Fibroblast of lung (primary cell): ENCODE measurements at regions not wholly inside any gene's neighbourhood (a gene's known extent, or its start where the extent isn't known, plus 50 kb on each side); places are given as distances from the start of the nearest gene placed in this dataset.
"Not testable (repeated sequence)": the region's sequence is repeated elsewhere in the genome, so short reads cannot be mapped to it uniquely, and the experiment has no call there.

Experiments
- EZH2 ChIP-seq: IDR thresholded peaks from 2 replicates; pipeline ENCODE4 v1.5.1; 2012; ENCODE audit warnings: low read length, control low read depth, mild to moderate bottlenecking; ENCODE audit errors: missing control alignments
- TF ChIP-seq, protein P1 (sequence below), 2 donors: IDR thresholded peaks in 1 of 2; conservative IDR thresholded peaks in 1 of 2; 1 replicate in 1 of 2; 2 replicates in 1 of 2; pipeline ENCODE4 v1.5.1; 2011 to 2012; ENCODE audit warnings: low read length in 2 of 2, control low read depth in 1 of 2, inconsistent platforms in 1 of 2, low read depth in 1 of 2, mild to moderate bottlenecking in 1 of 2

- TF ChIP-seq, protein P1, sequence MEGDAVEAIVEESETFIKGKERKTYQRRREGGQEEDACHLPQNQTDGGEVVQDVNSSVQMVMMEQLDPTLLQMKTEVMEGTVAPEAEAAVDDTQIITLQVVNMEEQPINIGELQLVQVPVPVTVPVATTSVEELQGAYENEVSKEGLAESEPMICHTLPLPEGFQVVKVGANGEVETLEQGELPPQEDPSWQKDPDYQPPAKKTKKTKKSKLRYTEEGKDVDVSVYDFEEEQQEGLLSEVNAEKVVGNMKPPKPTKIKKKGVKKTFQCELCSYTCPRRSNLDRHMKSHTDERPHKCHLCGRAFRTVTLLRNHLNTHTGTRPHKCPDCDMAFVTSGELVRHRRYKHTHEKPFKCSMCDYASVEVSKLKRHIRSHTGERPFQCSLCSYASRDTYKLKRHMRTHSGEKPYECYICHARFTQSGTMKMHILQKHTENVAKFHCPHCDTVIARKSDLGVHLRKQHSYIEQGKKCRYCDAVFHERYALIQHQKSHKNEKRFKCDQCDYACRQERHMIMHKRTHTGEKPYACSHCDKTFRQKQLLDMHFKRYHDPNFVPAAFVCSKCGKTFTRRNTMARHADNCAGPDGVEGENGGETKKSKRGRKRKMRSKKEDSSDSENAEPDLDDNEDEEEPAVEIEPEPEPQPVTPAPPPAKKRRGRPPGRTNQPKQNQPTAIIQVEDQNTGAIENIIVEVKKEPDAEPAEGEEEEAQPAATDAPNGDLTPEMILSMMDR (conservative IDR thresholded peaks at IDR 0.05 in 1 of 2, IDR thresholded peaks at IDR 0.05 in 1 of 2; ENCODE audit: low read depth in 1 of 2, low read length in 2 of 2), result not testable (repeated sequence)
- TF ChIP-seq EZH2, result not testable (repeated sequence)
These were observed 84.0 kb upstream of the ZSCAN2 start for GRCh38 chr15:84516773-84517172.
